ENCODE measurements at regions not wholly inside any gene's neighbourhood (a gene's known extent, or its start where the extent isn't known, plus 50 kb on each side); places are given as distances from the start of the nearest gene placed in this dataset.
"Not testable (repeated sequence)": the region's sequence is repeated elsewhere in the genome, so short reads cannot be mapped to it uniquely, and the experiment has no call there.

DNA sequence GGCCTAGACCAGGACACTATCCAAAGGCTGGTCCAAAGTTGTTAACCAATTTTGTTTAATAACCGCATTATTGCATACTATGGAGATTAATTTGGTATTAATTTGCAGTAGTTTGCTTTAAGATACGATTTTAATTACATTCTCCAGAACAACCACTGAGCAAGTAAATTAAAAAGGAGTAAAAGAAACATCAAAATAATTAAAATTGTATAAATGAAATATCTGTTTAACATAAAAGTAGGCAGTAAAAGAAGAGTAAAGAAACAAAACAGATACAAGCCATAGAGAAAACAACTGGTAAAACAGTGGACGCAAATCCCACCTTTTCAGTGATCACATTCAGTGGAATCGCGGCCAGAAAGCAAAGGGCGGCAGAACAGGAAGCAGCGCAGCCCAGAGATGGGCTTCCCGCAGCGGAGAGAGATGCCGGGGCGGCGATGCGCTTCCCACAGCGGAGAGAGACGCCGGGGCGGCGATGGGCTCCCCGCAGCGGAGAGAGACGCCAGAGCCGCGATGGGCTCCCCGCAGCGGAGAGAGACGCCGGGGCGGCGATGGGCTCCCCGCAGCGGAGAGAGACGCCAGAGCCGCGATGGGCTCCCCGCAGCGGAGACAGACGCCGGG is 176.8 kb downstream of the RTP5 start:
- DNase-seq (ENCODE audit: low read depth in 2 of 2): no peak

DNA sequence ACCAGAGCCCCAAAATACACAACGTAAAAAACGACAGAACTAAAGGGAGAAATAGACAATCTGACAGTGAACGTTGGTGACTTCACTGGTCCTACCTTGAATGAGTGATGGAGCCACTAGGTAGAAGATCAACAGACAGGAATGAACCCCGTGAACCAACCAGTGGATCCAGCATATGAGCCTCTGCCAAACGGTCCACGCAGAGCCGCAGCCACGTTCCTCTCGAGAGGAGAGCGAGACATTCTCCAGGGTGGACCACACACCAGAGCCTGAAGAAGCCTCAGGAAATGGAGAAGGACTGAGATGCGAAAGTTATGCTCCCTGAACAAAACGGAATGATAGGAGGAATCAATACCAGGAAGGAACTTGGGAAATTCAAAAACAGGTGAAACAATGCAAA is 178.4 kb downstream of the RTP5 start:
- no peak for DNase-seq (ENCODE audit: low read depth in 2 of 2)

DNA sequence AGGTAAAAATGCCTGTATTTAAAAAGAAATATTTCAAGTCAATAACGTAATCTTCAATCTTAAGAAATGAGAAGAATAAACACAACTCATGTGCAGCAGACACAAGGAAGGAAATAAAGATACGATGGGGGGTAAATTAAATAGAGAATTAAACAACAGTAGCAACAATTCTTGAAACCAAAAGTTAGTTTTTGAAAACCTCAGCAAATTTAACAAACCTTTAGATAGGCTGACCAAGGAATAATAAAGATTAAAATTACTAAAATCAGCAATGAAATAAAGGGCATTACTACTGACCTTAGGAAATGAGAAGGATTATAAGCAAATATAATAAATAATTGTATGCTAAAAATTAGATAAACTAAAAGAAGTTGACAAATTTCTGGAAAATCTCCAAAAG is 178.9 kb downstream of the RTP5 start:
- no peak for DNase-seq (ENCODE audit: low read depth in 2 of 2)

DNA sequence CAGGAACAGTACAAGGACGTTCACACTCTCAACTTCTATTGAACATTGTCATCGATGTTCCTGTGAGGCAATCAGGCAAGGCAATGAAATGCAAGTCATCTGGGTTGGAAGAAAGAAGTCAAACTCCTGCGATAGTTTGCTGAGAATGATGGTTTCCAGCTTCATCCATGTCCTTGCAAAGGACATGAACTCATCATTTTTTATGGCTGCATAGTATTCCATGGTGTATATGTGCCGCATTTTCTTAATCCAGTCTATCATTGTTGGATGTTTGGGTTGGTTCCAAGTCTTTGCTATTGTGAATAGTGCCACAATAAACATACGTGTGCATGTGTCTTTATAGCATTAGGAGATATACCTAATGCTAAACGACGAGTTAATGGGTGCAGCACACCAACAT is 180.0 kb downstream of the RTP5 start:
- not testable (repeated sequence) for DNase-seq (ENCODE audit: low read depth in 2 of 2)

DNA sequence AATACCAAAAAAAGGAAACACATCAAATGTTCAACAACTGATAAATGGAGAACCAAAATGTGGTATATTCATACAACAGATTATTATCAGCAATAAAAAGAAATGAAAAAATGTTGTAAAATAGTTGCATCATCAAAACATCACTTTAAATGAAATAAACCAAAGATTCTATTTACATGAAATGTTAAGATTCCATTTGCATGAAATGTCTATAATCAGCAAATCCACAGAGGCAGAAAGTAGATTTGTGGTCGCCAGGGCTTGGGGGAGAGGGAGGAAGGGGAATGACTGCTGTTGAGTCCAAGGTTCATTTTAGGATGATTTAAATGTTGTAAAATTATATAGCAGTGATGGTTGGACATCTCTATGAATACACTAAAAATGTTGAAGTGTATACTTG is 181.9 kb downstream of the RTP5 start:
- DNase-seq (ENCODE audit: low read depth in 2 of 2): no peak

DNA sequence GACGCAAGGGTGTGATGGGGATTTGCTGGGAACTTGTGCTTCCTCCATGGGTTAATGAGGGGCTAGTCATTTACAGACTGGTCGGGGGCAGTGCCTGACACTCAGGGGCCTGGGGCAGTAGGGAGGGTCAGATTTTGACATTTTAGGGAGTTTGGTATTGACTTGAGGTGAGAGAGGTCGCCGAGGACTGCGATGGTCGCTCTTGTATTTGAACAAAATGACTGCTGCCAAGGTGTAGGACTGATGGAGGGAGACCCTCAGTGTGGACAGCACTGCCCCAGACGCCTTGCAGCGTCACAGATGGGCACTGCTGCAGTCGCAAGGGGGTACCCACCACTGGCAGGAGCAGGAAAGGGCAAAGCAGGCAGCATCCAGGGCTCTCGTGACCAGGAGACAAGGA is 182.9 kb downstream of the RTP5 start:
- DNase-seq (ENCODE audit: low read depth in 2 of 2): no peak

DNA sequence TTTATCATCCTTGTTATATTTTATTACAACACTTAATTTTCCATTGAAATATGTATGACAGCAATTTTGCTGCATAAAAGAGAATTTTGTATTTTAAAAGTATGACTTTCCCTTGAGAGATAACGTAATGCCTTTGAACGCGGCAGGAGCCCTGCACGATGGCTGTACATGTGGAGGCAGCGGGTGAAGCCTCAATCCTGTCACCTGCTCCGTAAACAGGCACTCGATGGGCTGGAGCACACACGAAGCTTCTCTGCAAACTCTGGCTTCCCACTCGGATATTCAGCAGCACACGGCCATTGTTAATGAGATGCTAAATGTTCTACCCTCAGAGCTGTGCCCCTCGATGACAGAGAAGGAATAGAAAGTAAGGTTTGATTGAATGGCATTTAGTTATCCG is 184.4 kb downstream of the RTP5 start:
- DNase-seq (ENCODE audit: low read depth in 2 of 2): no peak

DNA sequence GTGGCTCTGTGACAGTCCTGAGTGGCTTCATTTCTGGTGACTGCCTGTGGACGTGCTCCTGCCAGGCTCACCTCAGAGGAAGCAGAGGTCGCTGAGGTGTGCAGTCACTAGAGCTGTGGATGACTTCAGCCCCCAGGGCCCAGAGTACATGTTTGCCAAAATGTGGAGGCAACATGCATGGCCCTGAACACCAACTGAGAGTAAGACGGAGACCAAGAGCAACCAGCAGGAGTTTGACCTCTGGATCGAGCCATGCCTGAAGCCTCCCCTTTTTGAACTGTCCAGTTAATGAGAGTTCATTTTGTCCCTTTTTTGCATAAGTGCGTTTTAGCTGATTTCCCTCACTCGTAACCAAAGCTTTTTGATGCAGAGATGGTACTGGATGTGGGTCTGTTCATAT is 184.9 kb downstream of the RTP5 start:
- DNase-seq (ENCODE audit: low read depth in 2 of 2): no peak

DNA sequence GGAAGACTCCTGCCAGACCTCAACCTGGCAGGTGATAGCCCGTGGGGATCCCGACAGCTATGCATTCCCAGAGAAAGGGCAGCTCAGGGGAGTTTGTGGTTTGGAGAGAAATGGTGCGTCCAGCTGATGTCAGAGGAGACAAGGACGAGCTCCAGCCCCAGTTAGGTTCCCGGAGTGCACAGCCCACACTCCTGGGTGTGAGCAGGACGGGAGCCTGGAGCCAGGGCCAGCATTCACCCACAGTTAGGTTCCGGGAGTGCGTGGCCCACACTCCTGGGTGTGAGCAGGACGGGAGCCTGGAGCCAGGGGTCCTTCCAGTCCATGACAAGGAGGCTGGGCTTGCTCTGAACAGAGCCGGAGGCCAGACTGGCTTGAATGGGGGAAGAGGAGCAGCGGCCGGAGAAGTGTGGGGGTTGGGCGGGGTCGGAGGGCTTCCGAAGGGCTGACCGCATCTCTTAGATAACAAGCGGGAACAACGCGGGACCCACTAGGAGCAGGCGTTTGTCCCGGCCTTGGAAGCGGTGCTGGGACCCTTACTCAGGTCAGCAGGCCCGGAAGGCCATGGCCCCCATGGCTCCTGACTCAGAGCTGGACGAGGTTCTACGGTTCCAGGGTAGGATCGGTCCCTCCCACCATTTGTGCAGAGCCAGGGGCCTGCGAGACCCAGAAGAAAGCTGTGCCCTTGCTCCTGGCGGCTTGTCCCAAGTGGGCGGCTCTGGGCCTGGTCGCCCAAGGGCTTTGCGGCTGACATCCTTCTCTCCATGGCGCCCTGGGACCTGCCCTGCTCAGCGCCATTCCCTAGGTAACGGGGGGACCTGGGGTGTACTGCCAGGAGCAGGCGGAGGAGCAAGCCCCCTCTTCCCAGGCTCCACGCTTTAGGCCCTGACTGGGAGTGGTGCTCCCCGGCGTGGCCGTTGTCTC is 185.6 kb downstream of the RTP5 start:
- no peak for DNase-seq (ENCODE audit: low read depth in 2 of 2)

DNA sequence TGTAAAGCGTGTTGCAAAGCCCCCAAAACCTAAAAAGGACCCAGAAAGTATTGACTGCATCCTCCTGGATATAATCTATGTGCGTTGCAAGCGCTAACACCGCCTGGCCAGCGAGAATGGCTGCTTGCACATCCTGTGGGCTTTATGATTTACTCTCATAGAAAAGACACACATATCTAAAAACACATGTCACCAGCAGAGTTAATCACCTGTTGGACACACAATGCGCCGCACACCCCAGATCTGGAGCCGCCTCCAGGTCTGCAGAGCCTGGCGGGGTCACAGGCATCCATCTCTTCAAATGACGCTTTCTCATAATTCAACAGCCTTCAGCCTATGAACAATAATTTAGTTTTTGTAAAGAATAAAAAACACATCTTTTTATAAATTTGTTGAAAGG is 186.5 kb downstream of the RTP5 start:
- no peak for DNase-seq (ENCODE audit: low read depth in 2 of 2)

DNA sequence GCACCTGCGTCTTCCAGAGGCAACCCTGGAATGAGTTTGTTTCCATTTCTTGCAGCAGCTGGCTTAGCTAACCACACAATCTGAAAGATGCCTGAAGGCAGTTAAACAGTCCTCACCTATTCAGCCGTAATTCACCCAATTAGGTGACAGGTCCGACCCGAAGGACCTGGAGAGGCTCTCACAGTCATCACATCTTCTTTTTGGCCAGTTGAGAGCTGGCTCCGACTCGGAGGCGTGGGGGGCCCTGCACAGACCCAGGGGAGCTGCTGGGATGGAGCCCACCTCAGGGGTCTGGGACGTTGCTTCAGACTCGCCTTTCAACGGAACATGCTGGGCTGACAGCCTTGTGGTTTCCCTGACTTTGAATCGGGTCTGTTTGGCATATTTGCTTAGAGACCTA is 187.3 kb downstream of the RTP5 start:
- DNase-seq (ENCODE audit: low read depth in 2 of 2): no peak

DNA sequence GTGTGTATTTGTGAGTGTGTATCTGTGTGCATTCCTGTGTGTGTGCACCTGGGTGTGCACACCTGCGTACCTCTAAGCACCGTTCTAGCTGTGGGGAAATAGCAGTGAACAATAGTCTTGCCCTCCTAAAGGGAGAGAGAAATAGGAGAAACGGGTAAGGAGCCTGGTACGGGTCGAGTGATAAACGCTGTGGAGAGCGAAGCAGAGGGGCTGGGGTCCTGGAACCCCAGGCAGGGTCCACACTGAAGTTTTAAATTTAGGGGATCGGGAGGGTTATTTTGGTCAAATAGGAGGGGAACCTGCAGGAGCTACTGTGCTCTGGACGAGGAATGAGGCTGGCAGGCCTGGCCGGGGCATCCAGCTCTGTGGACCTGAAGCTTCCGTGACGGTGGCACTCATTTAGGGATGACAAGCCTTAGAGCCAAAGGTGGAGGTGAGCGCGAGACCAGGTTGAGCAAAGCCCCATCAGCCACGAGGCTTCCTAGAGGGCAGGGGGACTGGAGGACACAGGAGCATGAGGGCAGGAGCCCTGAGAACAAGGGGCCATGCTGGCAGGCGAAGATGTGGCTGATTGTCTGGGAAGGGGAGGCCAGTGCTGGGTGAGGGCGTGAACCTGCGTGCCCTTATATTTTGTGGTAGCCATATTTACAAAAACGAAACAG is 188.0 kb downstream of the RTP5 start:
- no peak for DNase-seq (ENCODE audit: low read depth in 2 of 2)

DNA sequence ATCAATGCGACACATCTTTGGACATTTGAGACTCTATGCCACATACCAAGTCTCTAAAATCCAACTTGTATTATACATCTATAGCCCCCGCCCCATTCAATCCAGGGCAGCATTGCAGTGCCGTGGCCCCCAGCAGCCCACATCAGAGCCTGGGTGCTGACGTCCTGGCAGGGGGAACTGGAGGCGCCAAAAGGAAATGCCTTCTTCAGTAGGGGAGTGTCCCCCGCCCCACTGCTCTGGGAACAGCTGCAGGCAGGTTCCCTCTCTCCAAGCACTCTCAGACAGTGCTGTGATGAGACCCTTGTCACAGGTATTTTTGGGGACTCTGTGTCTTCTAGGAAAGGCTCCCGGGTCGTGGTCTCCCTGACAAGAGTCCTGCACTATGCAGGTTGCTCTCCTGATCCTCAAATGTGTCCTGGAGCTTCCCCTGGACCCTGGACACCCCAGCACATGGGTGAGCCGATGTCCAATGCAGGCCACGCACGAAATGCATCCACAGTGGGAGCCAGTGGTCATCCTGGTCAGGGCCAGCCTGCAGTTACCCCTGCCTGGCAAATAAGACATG is 188.7 kb downstream of the RTP5 start:
- no peak for DNase-seq (ENCODE audit: low read depth in 2 of 2)

DNA sequence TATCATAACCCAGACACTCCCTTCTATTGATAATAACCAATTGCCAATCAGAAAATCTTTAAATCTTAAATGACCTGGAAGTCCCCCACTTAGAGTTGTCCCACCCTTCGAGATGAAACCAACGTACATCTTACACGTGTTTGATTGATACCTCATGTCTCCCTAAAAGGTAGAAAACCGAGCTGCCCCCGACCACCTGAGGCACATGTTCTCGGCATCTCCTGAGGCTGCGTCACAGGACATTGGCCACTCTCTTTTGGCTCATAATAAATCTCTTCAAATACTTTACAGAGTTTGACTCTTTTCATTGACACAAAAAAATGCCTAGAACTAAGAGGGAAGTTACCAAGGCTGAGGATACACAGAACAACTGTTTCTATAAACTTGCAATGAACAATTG is 190.0 kb downstream of the RTP5 start:
- DNase-seq (ENCODE audit: low read depth in 2 of 2): no peak

DNA sequence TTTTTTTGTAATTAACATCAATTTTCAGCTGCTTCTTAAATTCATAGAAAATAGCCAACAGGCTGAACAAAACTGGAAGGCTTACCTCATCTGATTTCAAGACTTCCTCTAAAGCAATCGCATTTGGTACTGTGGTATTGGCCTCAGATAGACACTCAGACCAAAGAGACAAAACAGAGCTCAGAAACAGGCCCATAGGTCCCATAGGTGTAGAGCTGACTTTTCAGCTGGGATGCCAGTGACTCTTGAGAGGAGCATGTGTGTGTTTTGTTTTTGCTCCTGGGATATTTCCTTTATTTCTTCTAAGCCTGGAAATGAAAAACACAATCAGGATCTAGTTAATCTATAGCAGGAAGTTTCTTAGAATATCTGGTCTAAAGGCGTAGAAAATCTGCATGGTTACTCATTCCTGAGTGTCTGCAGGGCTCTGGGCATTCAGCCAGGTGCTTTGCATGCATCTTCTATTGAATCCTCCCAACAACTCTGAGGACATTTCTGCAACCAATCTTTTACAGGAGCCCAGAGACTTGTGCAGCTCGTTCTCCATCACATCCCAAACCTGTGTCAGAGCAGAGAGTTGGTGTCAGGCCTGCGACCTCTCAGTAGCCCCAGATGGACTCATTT is 190.8 kb downstream of the RTP5 start:
- DNase-seq (ENCODE audit: low read depth in 2 of 2): no peak

DNA sequence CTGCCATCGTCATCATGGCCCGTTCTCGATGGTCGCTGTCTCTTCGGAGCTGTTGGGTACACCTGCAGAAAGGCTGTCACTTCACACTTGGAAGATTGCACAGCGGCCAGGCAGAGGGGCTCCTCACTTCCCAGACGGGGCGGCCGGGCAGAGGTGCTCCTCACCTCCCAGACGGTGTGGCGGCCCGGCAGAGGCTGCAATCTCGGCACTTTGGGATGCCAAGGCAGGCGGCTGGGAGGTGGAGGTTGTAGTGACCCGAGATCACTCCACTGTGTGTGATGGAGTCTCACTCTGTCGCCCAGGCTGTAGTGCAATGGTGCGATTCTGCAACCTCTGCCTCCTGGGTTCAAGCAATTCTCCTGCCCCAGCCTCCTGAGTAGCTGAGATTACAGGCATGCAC is 192.4 kb downstream of the RTP5 start:
- DNase-seq (ENCODE audit: low read depth in 2 of 2): not testable (repeated sequence)

DNA sequence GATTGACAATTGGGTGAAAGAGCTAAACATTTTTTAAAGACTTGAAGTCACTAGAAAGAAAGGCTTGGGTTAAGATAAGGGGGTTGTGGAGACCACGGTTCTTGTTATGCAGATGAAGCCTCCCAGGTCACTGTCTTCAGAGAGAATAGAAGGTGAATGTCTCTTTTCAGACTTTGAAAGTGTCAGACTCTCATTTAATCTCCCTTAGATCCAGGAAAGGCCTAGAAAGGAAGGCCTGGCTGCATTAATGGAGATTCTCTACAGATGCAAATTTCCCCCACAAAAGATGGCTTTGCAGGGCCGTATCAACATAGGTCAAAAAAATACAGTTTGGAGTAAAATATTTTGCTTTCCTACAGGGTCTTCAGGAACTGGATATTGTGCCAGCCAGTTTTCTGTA is 193.9 kb downstream of the RTP5 start:
- no peak for DNase-seq (ENCODE audit: low read depth in 2 of 2)

DNA sequence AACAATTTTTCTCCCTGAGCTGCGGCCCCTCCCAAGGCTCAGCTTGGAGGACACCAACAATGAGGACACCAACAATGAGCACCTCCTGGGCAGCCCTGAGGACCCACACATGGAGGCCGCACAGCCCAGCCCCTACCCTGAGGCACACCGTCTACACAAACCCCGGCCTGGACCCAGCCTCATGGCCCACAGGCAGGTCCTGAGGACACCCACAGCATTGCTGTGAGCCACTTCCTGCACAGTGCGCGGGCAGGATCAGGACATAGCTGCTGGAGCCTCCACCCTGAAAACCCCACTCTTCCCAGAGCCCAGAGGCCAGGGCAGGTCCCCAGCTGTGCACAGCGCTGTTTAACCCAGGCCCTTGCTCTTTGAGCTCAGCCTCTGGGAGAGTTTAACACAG is 194.3 kb downstream of the RTP5 start:
- DNase-seq (ENCODE audit: low read depth in 2 of 2): no peak

DNA sequence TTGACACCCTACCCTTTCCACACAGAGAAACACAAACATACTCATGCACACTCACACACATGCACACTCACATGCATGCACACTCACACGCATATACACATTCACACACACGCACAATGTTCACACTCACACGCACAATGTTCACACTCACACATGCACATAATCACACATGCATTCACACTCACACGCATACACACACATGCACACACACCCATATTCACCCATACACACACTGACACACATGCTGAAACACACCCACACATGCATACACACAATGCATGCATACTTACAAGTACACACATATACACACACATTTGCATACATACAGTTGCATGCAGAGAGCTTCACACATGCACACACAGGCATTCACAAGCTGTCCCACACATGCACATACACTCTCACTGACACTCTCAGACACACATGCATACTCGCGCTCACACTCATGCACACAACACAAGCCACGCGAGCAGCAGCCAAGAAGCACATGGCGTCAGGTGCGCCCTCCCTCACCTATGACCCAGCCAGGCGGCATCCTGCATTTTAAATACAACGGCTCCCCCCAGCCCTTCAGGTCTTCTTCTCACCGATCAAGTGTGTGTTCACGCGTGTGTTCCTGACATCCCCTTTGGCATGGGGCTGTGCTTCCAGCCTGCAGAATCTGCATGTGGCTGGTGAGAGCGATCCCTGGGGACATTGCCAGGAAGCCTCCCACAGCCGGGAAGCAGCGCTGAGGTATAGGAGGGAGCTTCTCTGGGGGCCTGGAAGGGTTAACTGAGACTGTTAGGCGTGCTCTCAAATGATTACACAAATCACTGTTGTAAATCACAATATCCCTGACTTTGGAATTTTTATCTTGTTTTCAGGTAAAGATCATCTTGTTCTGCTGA is 195.1 kb downstream of the RTP5 start:
- no peak for DNase-seq (ENCODE audit: low read depth in 2 of 2)

DNA sequence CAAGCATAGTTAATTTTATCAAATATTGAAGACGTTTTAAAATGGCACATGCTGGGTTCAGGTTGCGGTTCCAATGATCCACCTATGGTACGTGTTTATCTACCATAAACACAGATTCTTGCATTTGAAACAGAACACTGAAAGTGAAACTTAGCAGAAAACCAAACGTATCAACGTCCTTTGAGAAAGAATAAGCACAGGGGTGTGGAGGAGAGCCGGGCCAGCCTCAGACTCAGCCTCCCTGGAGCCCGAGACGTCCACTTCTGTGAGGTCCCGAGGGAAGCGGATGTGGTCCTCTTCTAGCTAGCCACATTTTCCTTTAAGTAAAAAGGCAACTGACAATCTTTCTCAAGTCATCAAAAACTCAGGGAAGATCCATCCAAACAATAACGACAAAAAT is 195.9 kb downstream of the RTP5 start:
- DNase-seq (ENCODE audit: low read depth in 2 of 2): no peak

DNA sequence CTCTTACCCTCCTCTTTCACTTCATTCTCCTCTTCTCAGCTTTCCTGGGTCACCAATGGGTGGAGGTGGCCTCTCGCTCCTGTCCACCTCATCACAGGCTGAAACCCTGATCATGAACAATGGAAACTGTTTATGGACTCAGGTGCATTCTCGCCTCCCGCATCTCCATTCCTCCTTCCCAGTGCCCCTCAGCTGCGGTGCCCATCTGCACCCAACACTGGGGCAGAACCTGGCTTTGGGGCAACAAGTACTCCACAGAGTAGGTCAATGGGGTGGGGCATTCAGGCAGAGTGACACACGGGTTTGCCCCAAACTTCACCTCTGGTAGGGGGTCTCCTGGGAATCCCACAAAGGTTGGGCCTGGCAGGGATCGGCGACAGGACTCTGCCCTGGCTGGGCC is 199.5 kb downstream of the RTP5 start:
- no peak for DNase-seq (ENCODE audit: low read depth in 2 of 2)
